GM23338 (cell line): ENCODE measurements at regions not wholly inside any gene's neighbourhood (a gene's known extent, or its start where the extent isn't known, plus 50 kb on each side); places are given as distances from the start of the nearest gene placed in this dataset.

Experiments used
- ATAC-seq: fragments of 200-7000 bp; cut with Tn5 transposase; 3 replicates; pipeline ENCODE4 v1.9.1; 2020
- DNase-seq: peaks from one replicate; pipeline ENCODE4 v3.0.0-alpha.2; 2015; ENCODE audit warnings: low spot score
- H2AFZ ChIP-seq: fragments of 200-600 bp; sonication (generic); 2 replicates; pipeline ENCODE4 v1.8.0; 2016; ENCODE audit warnings: antibody characterized with exemption, mild to moderate bottlenecking, moderate library complexity
- H3F3A ChIP-seq: fragments of 200-600 bp; sonication (generic); replicated peaks from 2 replicates; pipeline ENCODE4 v1.8.0; 2017; ENCODE audit warnings: antibody characterized with exemption, mixed run types, low read depth
- H3K27ac ChIP-seq: fragments of 200-600 bp; sonication (generic); 2 replicates; pipeline ENCODE4 v1.6.1; 2016; ENCODE audit warnings: low read depth
- H3K27me3 ChIP-seq: fragments of 200-600 bp; sonication (generic); 2 replicates; pipeline ENCODE4 v1.8.0; 2016; ENCODE audit warnings: mild to moderate bottlenecking, mixed run types, moderate library complexity; ENCODE audit not compliant: insufficient read depth
- H3K36me3 ChIP-seq: fragments of 200-600 bp; sonication (generic); 2 replicates; pipeline ENCODE4 v1.8.0; 2016; ENCODE audit warnings: mild to moderate bottlenecking; ENCODE audit not compliant: insufficient read depth
- H3K4me1 ChIP-seq: fragments of 200-600 bp; sonication (generic); 2 replicates; pipeline ENCODE4 v1.8.0; 2016; ENCODE audit warnings: mild to moderate bottlenecking, moderate library complexity; ENCODE audit not compliant: insufficient read depth
- H3K4me2 ChIP-seq: fragments of 200-600 bp; sonication (generic); 2 replicates; pipeline ENCODE4 v1.7.1; 2017; ENCODE audit warnings: mixed run types
- H3K4me3 ChIP-seq: fragments of 200-600 bp; sonication (generic); 2 replicates; pipeline ENCODE4 v1.6.1; 2016; ENCODE audit warnings: mixed run types
- H3K79me2 ChIP-seq: fragments of 200-600 bp; sonication (generic); replicated peaks from 2 replicates; pipeline ENCODE4 v1.8.0; 2017; ENCODE audit warnings: mild to moderate bottlenecking; ENCODE audit not compliant: insufficient read depth
- H3K9me2 ChIP-seq: fragments of 200-600 bp; sonication (generic); 2 replicates; pipeline ENCODE4 v1.8.0; 2017; ENCODE audit not compliant: insufficient read depth
- H4K20me1 ChIP-seq: fragments of 200-600 bp; sonication (generic); replicated peaks from 2 replicates; pipeline ENCODE4 v1.8.0; 2017; ENCODE audit warnings: mild to moderate bottlenecking; ENCODE audit not compliant: insufficient read depth
- H3K27ac Mint-ChIP-seq: 2 replicates; pipeline ENCODE4 v1.8.0; 2020; ENCODE audit warnings: inconsistent platforms, mild to moderate bottlenecking, moderate library complexity, mixed read lengths
- H3K27me3 Mint-ChIP-seq: 3 replicates; pipeline ENCODE4 v1.8.0; 2022; ENCODE audit warnings: low read depth, mild to moderate bottlenecking, moderate library complexity, mixed read lengths, inconsistent platforms; ENCODE audit not compliant: insufficient read depth, poor library complexity
- H3K36me3 Mint-ChIP-seq: 3 replicates; pipeline ENCODE4 v1.8.0; 2021; ENCODE audit warnings: low read depth, mild to moderate bottlenecking, inconsistent platforms, moderate library complexity, mixed read lengths
- H3K4me1 Mint-ChIP-seq: 3 replicates; pipeline ENCODE4 v1.8.0; 2020; ENCODE audit warnings: mild to moderate bottlenecking, inconsistent platforms, mixed read lengths
- H3K4me3 Mint-ChIP-seq: 3 replicates; pipeline ENCODE4 v1.8.0; 2021; ENCODE audit warnings: moderate library complexity, mild to moderate bottlenecking, inconsistent platforms, mixed read lengths
- H3K9me3 Mint-ChIP-seq: 3 replicates; pipeline ENCODE4 v1.8.0; 2020; ENCODE audit warnings: moderate library complexity, mild to moderate bottlenecking, inconsistent platforms, mixed read lengths
- EZH2 ChIP-seq: fragments of 200-600 bp; sonication (generic); IDR thresholded peaks from one replicate; pipeline ENCODE4 v1.8.0; 2017; ENCODE audit warnings: antibody characterized with exemption, mild to moderate bottlenecking, low read depth; ENCODE audit not compliant: unreplicated experiment
- NANOG ChIP-seq: IDR thresholded peaks from 2 replicates; pipeline ENCODE4 v1.6.1; 2016; ENCODE audit warnings: antibody characterized with exemption, borderline replicate concordance
- TF ChIP-seq, protein P1 (sequence below): IDR thresholded peaks from one replicate; pipeline ENCODE4 v1.6.1; 2018; ENCODE audit warnings: antibody characterized with exemption; ENCODE audit not compliant: unreplicated experiment

DNA sequence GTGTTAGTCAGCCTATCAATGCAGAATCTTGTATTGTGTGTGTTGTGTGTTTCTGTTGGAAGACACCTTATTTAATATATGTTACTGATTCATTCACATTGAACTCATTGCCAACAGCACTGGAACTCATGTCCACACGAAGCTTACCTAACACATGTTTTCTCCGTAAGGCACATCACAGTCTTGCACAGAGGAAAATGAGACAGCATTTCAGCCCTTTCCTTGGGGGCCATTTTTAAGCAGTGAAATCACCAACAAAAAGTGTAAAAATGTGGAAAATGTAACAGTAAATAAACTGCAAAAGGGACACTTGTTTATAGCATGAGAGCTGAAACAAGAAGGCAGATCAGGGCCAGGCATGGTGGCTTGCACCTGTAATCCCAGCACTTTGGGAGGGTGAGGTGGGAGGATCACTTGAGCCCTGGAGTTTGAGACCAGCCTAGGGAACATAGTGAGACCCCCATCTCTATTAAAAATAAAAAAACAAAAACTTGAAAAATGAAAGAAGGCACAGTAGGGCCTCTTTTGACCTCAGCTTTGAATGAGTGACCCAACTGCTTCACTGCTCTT lies 306.0 kb downstream of the MYCN start:
- H3K4me2 ChIP-seq: no peak overlapping the region
- no peaks in the 10 kb centered on the region for H3K9me2 ChIP-seq
- ATAC-seq (no peak), DNase-seq (no peak)
- H3F3A ChIP-seq: no peaks in the 10 kb centered on the region
- H4K20me1 ChIP-seq: no peaks in the 10 kb centered on the region
- no peaks in the 10 kb centered on the region for H3K9me3 Mint-ChIP-seq
- no peak for TF ChIP-seq EZH2
- no peak overlapping the region for H3K27ac Mint-ChIP-seq
- no peak overlapping the region for H3K4me3 ChIP-seq
- no peak overlapping the region for H3K27ac ChIP-seq
- H2AFZ ChIP-seq: no peak overlapping the region; the same call in 1 of the 2 replicates
- H3K4me1 ChIP-seq: peaks cover 18% of the 10 kb centered on the region
- H3K27me3 Mint-ChIP-seq: no peaks in the 10 kb centered on the region
- no peaks in the 10 kb centered on the region for H3K79me2 ChIP-seq
- H3K36me3 ChIP-seq: no peaks in the 10 kb centered on the region; the same call in 1 of the 2 replicates
- no peaks in the 10 kb centered on the region for H3K36me3 Mint-ChIP-seq
- peaks cover 17% of the 10 kb centered on the region for H3K4me1 Mint-ChIP-seq
- no peaks in the 10 kb centered on the region for H3K27me3 ChIP-seq
- H3K4me3 Mint-ChIP-seq: no peak overlapping the region

DNA sequence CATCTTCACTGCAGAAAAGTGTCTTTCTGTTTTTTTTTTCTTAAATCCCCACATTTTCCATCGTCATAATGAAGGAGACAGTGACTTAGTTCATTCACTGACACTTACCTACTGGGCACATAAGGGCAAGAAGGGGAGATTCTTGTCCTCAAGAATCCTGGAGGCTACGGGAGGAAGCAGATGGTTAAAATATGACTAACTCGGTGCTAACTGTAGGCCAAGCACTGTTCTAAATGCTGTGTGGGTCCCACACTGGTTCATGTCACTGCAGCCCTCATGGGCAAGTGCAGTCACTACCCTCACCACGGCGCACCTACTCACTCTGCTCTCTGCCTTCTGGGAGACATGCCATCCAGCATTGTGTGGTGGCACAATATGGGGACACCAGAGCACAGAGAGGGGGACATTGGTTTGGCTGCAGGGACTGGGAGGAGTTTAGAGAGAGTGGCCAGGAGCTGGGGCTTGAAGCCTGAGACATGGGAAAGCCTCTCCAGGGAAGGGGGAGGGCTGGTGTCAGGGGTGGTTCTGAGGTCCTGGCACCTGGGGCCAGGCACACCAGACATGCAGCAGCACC lies 305.2 kb downstream of the MYCN start:
- Mint-ChIP-seq H3K4me3 (no peak overlapping the region), H3K36me3 (no peaks in the 10 kb centered on the region), H3K4me1 (peaks cover 17% of the 10 kb centered on the region), H3K9me3 (no peaks in the 10 kb centered on the region), H3K27me3 (no peaks in the 10 kb centered on the region), H3K27ac (no peak overlapping the region)
- DNase-seq: no peak
- Histone ChIP-seq H3K9me2 (no peaks in the 10 kb centered on the region), H3K4me3 (no peak overlapping the region), H3K36me3 (no peaks in the 10 kb centered on the region; the same call in 1 of the 2 replicates), H4K20me1 (no peaks in the 10 kb centered on the region), H3K4me2 (no peak overlapping the region), H3K27ac (no peak overlapping the region), H3F3A (no peaks in the 10 kb centered on the region), H3K27me3 (no peaks in the 10 kb centered on the region), H2AFZ (no peak overlapping the region; the same call in 1 of the 2 replicates), H3K79me2 (no peaks in the 10 kb centered on the region), H3K4me1 (peaks cover 18% of the 10 kb centered on the region)
- no peak for TF ChIP-seq NANOG
- ATAC-seq: no peak

DNA sequence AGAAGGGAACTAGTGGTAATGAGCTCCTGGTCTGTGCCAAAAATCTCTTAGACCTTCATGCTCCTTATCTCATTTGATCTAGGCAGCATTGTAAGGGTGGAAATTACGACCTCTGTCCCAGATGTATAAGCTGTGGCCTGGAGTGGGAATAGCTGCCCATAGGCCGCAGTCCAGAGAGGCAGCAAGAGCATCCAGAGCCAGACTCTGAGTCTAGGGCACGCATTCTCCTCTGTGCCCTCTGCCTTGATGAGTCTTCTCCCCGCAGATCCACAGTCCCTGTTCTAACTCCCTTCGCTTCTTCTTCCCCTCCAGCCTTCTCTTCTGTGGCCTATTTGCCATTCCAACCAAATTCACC lies 304.6 kb downstream of the MYCN start:
- Histone ChIP-seq H3K4me3 (no peak overlapping the region), H3K4me1 (peaks cover 17% of the 10 kb centered on the region), H4K20me1 (no peaks in the 10 kb centered on the region), H3K79me2 (no peaks in the 10 kb centered on the region), H3K36me3 (no peaks in the 10 kb centered on the region; the same call in 1 of the 2 replicates), H2AFZ (no peak overlapping the region), H3K4me2 (no peak overlapping the region), H3K27me3 (no peaks in the 10 kb centered on the region), H3F3A (no peaks in the 10 kb centered on the region), H3K9me2 (no peaks in the 10 kb centered on the region), H3K27ac (no peak overlapping the region)
- Mint-ChIP-seq H3K27me3 (no peaks in the 10 kb centered on the region), H3K27ac (no peak overlapping the region), H3K4me3 (no peak overlapping the region), H3K36me3 (no peaks in the 10 kb centered on the region), H3K4me1 (peaks cover 20% of the 10 kb centered on the region), H3K9me3 (no peaks in the 10 kb centered on the region)
- TF ChIP-seq, protein P1, sequence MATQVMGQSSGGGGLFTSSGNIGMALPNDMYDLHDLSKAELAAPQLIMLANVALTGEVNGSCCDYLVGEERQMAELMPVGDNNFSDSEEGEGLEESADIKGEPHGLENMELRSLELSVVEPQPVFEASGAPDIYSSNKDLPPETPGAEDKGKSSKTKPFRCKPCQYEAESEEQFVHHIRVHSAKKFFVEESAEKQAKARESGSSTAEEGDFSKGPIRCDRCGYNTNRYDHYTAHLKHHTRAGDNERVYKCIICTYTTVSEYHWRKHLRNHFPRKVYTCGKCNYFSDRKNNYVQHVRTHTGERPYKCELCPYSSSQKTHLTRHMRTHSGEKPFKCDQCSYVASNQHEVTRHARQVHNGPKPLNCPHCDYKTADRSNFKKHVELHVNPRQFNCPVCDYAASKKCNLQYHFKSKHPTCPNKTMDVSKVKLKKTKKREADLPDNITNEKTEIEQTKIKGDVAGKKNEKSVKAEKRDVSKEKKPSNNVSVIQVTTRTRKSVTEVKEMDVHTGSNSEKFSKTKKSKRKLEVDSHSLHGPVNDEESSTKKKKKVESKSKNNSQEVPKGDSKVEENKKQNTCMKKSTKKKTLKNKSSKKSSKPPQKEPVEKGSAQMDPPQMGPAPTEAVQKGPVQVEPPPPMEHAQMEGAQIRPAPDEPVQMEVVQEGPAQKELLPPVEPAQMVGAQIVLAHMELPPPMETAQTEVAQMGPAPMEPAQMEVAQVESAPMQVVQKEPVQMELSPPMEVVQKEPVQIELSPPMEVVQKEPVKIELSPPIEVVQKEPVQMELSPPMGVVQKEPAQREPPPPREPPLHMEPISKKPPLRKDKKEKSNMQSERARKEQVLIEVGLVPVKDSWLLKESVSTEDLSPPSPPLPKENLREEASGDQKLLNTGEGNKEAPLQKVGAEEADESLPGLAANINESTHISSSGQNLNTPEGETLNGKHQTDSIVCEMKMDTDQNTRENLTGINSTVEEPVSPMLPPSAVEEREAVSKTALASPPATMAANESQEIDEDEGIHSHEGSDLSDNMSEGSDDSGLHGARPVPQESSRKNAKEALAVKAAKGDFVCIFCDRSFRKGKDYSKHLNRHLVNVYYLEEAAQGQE: no peak
- TF ChIP-seq NANOG: no peak
- ATAC-seq (no peak), DNase-seq (no peak)
